ENCODE measurements at regions not wholly inside any gene's neighbourhood (a gene's known extent, or its start where the extent isn't known, plus 50 kb on each side); places are given as distances from the start of the nearest gene placed in this dataset.

- H3K4me2 ChIP-seq (ENCODE audit: insufficient read depth, low read length) = no peak overlapping the region
- no peaks in the 10 kb centered on the region for H3K4me1 ChIP-seq (ENCODE audit: control insufficient read depth, extremely low read depth, insufficient read depth, low read length)
- no peak overlapping the region for H3K4me3 ChIP-seq (replicated peaks in 1 of 3; ENCODE audit: insufficient read depth in 1 of 3, low read depth in 1 of 3, low read length in 3 of 3)
- intact Hi-C loops (cut with micrococcal nuclease) = no loop called here
- no peak overlapping the region for H3K27ac ChIP-seq (ENCODE audit: insufficient read depth, low read depth, low read length)
- H4K20me1 ChIP-seq (replicated peaks; ENCODE audit: control insufficient read depth, extremely low read depth, insufficient read depth, low read length) = no peaks in the 10 kb centered on the region
- dilution Hi-C loops (cut with MboI; ENCODE audit: extremely low pct_ligation_motif_present, low sequenced_read_pairs) = no loop called here
- ChIA-PET CTCF (no interaction called here), POLR2A (no interaction called here)
- no peaks in the 10 kb centered on the region for H3K9me1 ChIP-seq (replicated peaks; ENCODE audit: control insufficient read depth, extremely low read depth, insufficient read depth, low read length)
- no peaks in the 10 kb centered on the region for H3K9me3 ChIP-seq (replicated peaks; ENCODE audit: control insufficient read depth, insufficient read depth, low read length)
- no peaks in the 10 kb centered on the region for H3K36me3 ChIP-seq (ENCODE audit: control insufficient read depth in 2 of 2, extremely low read depth in 1 of 2, insufficient read depth in 2 of 2, low read length in 2 of 2)
- H2AFZ ChIP-seq (ENCODE audit: low read depth, low read length) = no peak overlapping the region
- no peak for DNase-seq (ENCODE audit: low read depth, low spot score)
- TF ChIP-seq GATA2 (IDR thresholded peaks at IDR 0.05; ENCODE audit: insufficient read depth, insufficient read length, low read depth, low read length) (no peak), POLR2A (IDR thresholded peaks at IDR 0.05; ENCODE audit: low read depth, low read length) (no peak), FOS (IDR thresholded peaks at IDR 0.05; ENCODE audit: borderline replicate concordance, insufficient read depth, low read length) (no peak), POLR2AphosphoS5 (IDR thresholded peaks at IDR 0.05; ENCODE audit: insufficient read depth, low read depth, low read length) (no peak), MYC (IDR thresholded peaks at IDR 0.05; ENCODE audit: low read depth, low read length) (no peak), JUN (IDR thresholded peaks at IDR 0.05; ENCODE audit: borderline replicate concordance, insufficient read depth, insufficient read length, low read depth) (no peak), CTCF (IDR thresholded peaks at IDR 0.05; ENCODE audit: extremely low read depth in 1 of 2, insufficient read depth in 1 of 2, low read depth in 1 of 2, low read length in 2 of 2) (no peak), EZH2 (IDR thresholded peaks at IDR 0.05; ENCODE audit: borderline replicate concordance, low read depth, low read length, severe bottlenecking) (no peak)
- TF ChIP-seq, protein P1, sequence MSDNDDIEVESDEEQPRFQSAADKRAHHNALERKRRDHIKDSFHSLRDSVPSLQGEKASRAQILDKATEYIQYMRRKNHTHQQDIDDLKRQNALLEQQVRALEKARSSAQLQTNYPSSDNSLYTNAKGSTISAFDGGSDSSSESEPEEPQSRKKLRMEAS (IDR thresholded peaks at IDR 0.05; ENCODE audit: insufficient read depth, insufficient read length) = no peak
- peaks cover 0 to 20% of the 10 kb centered on the region in 2 experiments for H3K27me3 ChIP-seq (ENCODE audit: control insufficient read depth in 2 of 2, insufficient read depth in 2 of 2, low read length in 2 of 2)
- BruUV-seq (replicated peaks) = no TSS peak
- H3K79me2 ChIP-seq (ENCODE audit: control insufficient read depth, insufficient read depth, low read length) = no peaks in the 10 kb centered on the region
- no peak for FAIRE-seq
- no peak overlapping the region for H3K9ac ChIP-seq (replicated peaks; ENCODE audit: extremely low read depth, insufficient read depth, low read length)
Observed at GRCh38 chr3:184639351-184639750, 72.5 kb downstream of the MAGEF1 start.
